PFSK-1 (cell line): ENCODE measurements at regions not wholly inside any gene's neighbourhood (a gene's known extent, or its start where the extent isn't known, plus 50 kb on each side); places are given as distances from the start of the nearest gene placed in this dataset.

Experiments
- POLR2AphosphoS5 ChIP-seq: IDR thresholded peaks from 2 replicates; pipeline ENCODE4 v1.6.1; 2012; ENCODE audit warnings: low read depth, mild to moderate bottlenecking, control low read depth, low read length, moderate library complexity
- SIN3A ChIP-seq: IDR thresholded peaks from 2 replicates; pipeline ENCODE4 v1.6.1; 2012; ENCODE audit warnings: mild to moderate bottlenecking, low read length, moderate library complexity, borderline replicate concordance; ENCODE audit not compliant: insufficient read depth

DNA sequence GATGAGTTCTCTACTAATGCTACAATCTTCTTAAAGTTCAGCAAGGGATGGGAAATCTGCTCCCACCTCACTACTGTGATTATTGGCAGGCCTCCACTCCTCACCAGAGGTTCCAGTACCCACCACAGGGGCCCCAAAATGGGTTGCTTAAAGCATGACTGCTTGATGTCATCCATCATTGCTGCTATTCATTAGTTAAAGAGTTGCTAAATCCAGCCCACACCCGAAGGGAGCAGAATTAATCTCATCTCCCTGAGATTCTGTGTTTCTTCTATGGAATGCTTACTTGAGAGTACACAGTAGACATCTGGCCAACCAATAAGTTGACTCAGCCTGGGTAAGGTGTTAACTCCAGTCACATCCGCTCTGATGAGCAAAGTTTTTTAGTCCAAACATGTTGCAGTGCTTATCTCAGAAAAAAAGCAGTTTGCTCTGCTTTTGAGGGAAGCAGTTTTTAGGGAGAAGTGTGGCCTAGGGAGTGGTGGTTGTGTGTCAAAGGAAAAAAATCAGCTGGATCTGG lies 690.2 kb upstream of the POU3F3 start:
- TF ChIP-seq SIN3A, result no peak
- no peak for TF ChIP-seq POLR2AphosphoS5
